Ovary (tissue), 3 donors: ENCODE measurements at regions not wholly inside any gene's neighbourhood (a gene's known extent, or its start where the extent isn't known, plus 50 kb on each side); places are given as distances from the start of the nearest gene placed in this dataset.

Experiments used
- CTCF ChIP-seq, 3 donors: fragments of 450-650 bp in 2 of 3; fragments of 200-600 bp in 1 of 3; IDR thresholded peaks; one replicate each; pipeline versions ENCODE4 v1.5.1 to v1.8.0; 2016 to 2022; ENCODE audit warnings: antibody characterized with exemption in 3 of 3, mild to moderate bottlenecking in 1 of 3
- POLR2A ChIP-seq: fragments of 450-650 bp; IDR thresholded peaks from one replicate; pipeline ENCODE4 v1.6.1; 2017; ENCODE audit warnings: antibody characterized with exemption, mild to moderate bottlenecking, moderate library complexity
- donor health status: DM: no; HTN: no; CAD: no.

- TF ChIP-seq CTCF (IDR thresholded peaks at IDR 0.05): no peak
- no peak for TF ChIP-seq POLR2A
Measured at GRCh38 chr12:124434951-124435805, 132.2 kb downstream of the NCOR2 start.
